ENCODE measurements at regions not wholly inside any gene's neighbourhood (a gene's known extent, or its start where the extent isn't known, plus 50 kb on each side); places are given as distances from the start of the nearest gene placed in this dataset.

DNA sequence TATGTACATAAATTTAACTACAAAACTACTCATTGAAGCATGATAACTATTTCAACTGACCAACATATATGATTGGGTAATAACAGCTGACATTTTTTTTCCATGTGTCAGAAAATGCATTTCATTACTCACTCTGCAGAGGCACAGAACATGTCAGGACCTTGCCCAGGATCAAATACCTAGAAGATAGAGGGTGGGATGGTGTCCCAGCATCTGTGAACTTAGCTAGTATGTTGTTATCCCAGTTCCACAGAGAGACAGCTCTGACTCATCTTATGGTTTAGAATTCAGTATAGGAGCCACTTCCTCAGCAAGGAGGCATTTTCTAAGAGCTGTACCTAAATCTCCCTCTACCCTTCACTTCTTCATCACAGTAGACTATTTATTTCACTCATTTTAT lies 1198.6 kb upstream of the ACO1 start:
- TF ChIP-seq, protein P1, sequence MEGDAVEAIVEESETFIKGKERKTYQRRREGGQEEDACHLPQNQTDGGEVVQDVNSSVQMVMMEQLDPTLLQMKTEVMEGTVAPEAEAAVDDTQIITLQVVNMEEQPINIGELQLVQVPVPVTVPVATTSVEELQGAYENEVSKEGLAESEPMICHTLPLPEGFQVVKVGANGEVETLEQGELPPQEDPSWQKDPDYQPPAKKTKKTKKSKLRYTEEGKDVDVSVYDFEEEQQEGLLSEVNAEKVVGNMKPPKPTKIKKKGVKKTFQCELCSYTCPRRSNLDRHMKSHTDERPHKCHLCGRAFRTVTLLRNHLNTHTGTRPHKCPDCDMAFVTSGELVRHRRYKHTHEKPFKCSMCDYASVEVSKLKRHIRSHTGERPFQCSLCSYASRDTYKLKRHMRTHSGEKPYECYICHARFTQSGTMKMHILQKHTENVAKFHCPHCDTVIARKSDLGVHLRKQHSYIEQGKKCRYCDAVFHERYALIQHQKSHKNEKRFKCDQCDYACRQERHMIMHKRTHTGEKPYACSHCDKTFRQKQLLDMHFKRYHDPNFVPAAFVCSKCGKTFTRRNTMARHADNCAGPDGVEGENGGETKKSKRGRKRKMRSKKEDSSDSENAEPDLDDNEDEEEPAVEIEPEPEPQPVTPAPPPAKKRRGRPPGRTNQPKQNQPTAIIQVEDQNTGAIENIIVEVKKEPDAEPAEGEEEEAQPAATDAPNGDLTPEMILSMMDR (IDR thresholded peaks at IDR 0.05): no peak
- no peak for TF ChIP-seq POLR2A (IDR thresholded peaks at IDR 0.05)
